ENCODE measurements at regions not wholly inside any gene's neighbourhood (a gene's known extent, or its start where the extent isn't known, plus 50 kb on each side); places are given as distances from the start of the nearest gene placed in this dataset.

GRCh38 chr5:162529209-162529608, 461.6 kb downstream of the GABRG2 start (continued):
- no peak for TF ChIP-seq ZNF462 (CRISPR knock-in tag; IDR thresholded peaks at IDR 0.05)
- no peak for TF ChIP-seq ZNF331 (CRISPR knock-in tag; IDR thresholded peaks at IDR 0.05; ENCODE audit: low read depth)
- TF ChIP-seq CTCF (conservative IDR thresholded peaks at IDR 0.05; ENCODE audit: low read depth in 2 of 2) = no peak
- no peak for TF ChIP-seq NANOG (IDR thresholded peaks at IDR 0.05; ENCODE audit: borderline replicate concordance)
- no peak for TF ChIP-seq POLR2AphosphoS5 (IDR thresholded peaks at IDR 0.05; ENCODE audit: low read depth)
- no peak for TF ChIP-seq JUNB (IDR thresholded peaks at IDR 0.05; ENCODE audit: unreplicated experiment)
- no peak for TF ChIP-seq ETS1 (IDR thresholded peaks at IDR 0.05)
- no peak for TF ChIP-seq STAT1 (IDR thresholded peaks at IDR 0.05; ENCODE audit: unreplicated experiment)
- no peak for TF ChIP-seq EZH2phosphoT487 (IDR thresholded peaks at IDR 0.05; ENCODE audit: unreplicated experiment)

All from GM23338 (cell line).